Activated CD4-positive, alpha-beta T cell treated with anti-CD3 and anti-CD28 coated beads, Interleukin-2, Interleukin-6, amounts not matched to agents 100 ng/mL and 50 ng/mL, durations not matched to agents 16 hours and 8 hours (primary cell): ENCODE measurements at regions not wholly inside any gene's neighbourhood (a gene's known extent, or its start where the extent isn't known, plus 50 kb on each side); places are given as distances from the start of the nearest gene placed in this dataset.
"Not testable (repeated sequence)": the region's sequence is repeated elsewhere in the genome, so short reads cannot be mapped to it uniquely, and the experiment has no call there.

ENCODE experiments used
- DNase-seq: peaks from one replicate; pipeline ENCODE4 v3.0.0-alpha.2; 2020

- no peak for DNase-seq
These were observed 102.9 kb downstream of the ADAMTS15 start for GRCh38 chr11:130551388-130551787.

- DNase-seq: no peak
These were observed 104.9 kb downstream of the ADAMTS15 start for GRCh38 chr11:130553306-130553705.

- no peak for DNase-seq
These were observed 106.0 kb downstream of the ADAMTS15 start for GRCh38 chr11:130554241-130555055.

GRCh38 chr11:130555251-130555841 lies 106.9 kb downstream of the ADAMTS15 start:
- DNase-seq: no peak

- no peak for DNase-seq
These were observed 111.7 kb downstream of the ADAMTS15 start for GRCh38 chr11:130560000-130560780.

GRCh38 chr11:130560781-130561109 lies 112.3 kb downstream of the ADAMTS15 start:
- no peak for DNase-seq

- no peak for DNase-seq
These were observed 113.0 kb downstream of the ADAMTS15 start for GRCh38 chr11:130561441-130561881.

- DNase-seq: no peak
These were observed 114.1 kb downstream of the ADAMTS15 start for GRCh38 chr11:130562549-130562948.

- not testable (repeated sequence) for DNase-seq
These were observed 117.9 kb downstream of the ADAMTS15 start for GRCh38 chr11:130566360-130566759.

- no peak for DNase-seq
These were observed 123.1 kb downstream of the ADAMTS15 start for GRCh38 chr11:130571519-130571918.

- no peak for DNase-seq
These were observed 123.6 kb downstream of the ADAMTS15 start for GRCh38 chr11:130571947-130572584.

GRCh38 chr11:130573767-130574166 lies 125.3 kb downstream of the ADAMTS15 start:
- DNase-seq: no peak

- DNase-seq: no peak
These were observed 126.3 kb downstream of the ADAMTS15 start for GRCh38 chr11:130574740-130575139.

- DNase-seq: no peak
These were observed 127.7 kb downstream of the ADAMTS15 start for GRCh38 chr11:130576146-130576545.

GRCh38 chr11:130578738-130579368 lies 130.4 kb downstream of the ADAMTS15 start:
- DNase-seq: no peak

GRCh38 chr11:130580372-130580771 lies 131.9 kb downstream of the ADAMTS15 start:
- DNase-seq: no peak

- DNase-seq: no peak
These were observed 132.5 kb downstream of the ADAMTS15 start for GRCh38 chr11:130580891-130581492.

- no peak for DNase-seq
These were observed 133.2 kb downstream of the ADAMTS15 start for GRCh38 chr11:130581646-130582045.

- DNase-seq: no peak
These were observed 133.7 kb downstream of the ADAMTS15 start for GRCh38 chr11:130582176-130582575.

- no peak for DNase-seq
These were observed 134.5 kb downstream of the ADAMTS15 start for GRCh38 chr11:130582981-130583380.

- DNase-seq: no peak
These were observed 135.4 kb downstream of the ADAMTS15 start for GRCh38 chr11:130583801-130584211.

- no peak for DNase-seq
These were observed 137.1 kb downstream of the ADAMTS15 start for GRCh38 chr11:130585545-130585944.
